GM10266 (cell line): ENCODE measurements at regions not wholly inside any gene's neighbourhood (a gene's known extent, or its start where the extent isn't known, plus 50 kb on each side); places are given as distances from the start of the nearest gene placed in this dataset.

ENCODE experiments used
- DNase-seq: peaks from one replicate; pipeline ENCODE4 v3.0.0; 2012; ENCODE audit errors: extremely low spot score
- CTCF ChIP-seq: IDR thresholded peaks from 2 replicates; pipeline ENCODE4 v1.5.1; 2012; ENCODE audit warnings: mild to moderate bottlenecking, low read depth; ENCODE audit not compliant: control insufficient read depth, insufficient read depth; ENCODE audit errors: missing control alignments

GRCh38 chr13:88643233-88643632, 972.1 kb downstream of the SLITRK5 start:
- DNase-seq: no peak
- TF ChIP-seq CTCF: no peak

GRCh38 chr13:88648598-88649373, 977.6 kb downstream of the SLITRK5 start:
- no peak for DNase-seq
- no peak for TF ChIP-seq CTCF

- no peak for DNase-seq
- TF ChIP-seq CTCF: no peak
These were observed 978.7 kb downstream of the SLITRK5 start for GRCh38 chr13:88649855-88650254.

GRCh38 chr13:88651531-88651930, 980.4 kb downstream of the SLITRK5 start:
- TF ChIP-seq CTCF: no peak
- no peak for DNase-seq

GRCh38 chr13:88656751-88657150, 985.6 kb downstream of the SLITRK5 start:
- TF ChIP-seq CTCF: no peak
- DNase-seq: no peak

GRCh38 chr13:88670509-88670908, 999.3 kb downstream of the SLITRK5 start:
- no peak for DNase-seq
- TF ChIP-seq CTCF: no peak

- no peak for DNase-seq
These were observed 1003.7 kb downstream of the SLITRK5 start for GRCh38 chr13:88674841-88675240.

More at GRCh38 chr13:88674841-88675240, 1003.7 kb downstream of the SLITRK5 start:
- no peak for TF ChIP-seq CTCF
